Left lung (tissue), 4 donors: ENCODE measurements at regions not wholly inside any gene's neighbourhood (a gene's known extent, or its start where the extent isn't known, plus 50 kb on each side); places are given as distances from the start of the nearest gene placed in this dataset.

ENCODE experiments used
- ATAC-seq: fragments of 200-7000 bp; cut with Tn5 transposase; one replicate; pipeline ENCODE4 v1.9.1; 2020; ENCODE audit warnings: moderate library complexity
- DNase-seq, 4 donors: peaks; one replicate each; pipeline ENCODE4 v3.0.0-alpha.2; 2013 to 2020
- H3K27ac ChIP-seq, 2 donors: fragments of 200-600 bp; sonication (generic) in 1 of 2; one replicate each; pipeline versions ENCODE4 v1.5.0 to v1.8.0; 2020 to 2021
- H3K27me3 ChIP-seq, 2 donors: fragments of 200-600 bp; sonication (generic) in 1 of 2; one replicate each; pipeline versions ENCODE4 v1.5.0 to v1.8.0; 2020 to 2021
- H3K36me3 ChIP-seq, 2 donors: fragments of 200-600 bp; sonication (generic) in 1 of 2; one replicate each; pipeline versions ENCODE4 v1.5.0 to v1.8.0; 2020 to 2021
- H3K4me1 ChIP-seq, 2 donors: fragments of 200-600 bp; one replicate each; pipeline ENCODE4 v1.8.0; 2021
- H3K4me3 ChIP-seq, 2 donors: fragments of 200-600 bp; sonication (generic) in 1 of 2; one replicate each; pipeline versions ENCODE4 v1.5.0 to v1.8.0; 2020 to 2021; ENCODE audit warnings: mild to moderate bottlenecking in 1 of 2
- H3K9me3 ChIP-seq, 2 donors: fragments of 200-600 bp; sonication (generic) in 1 of 2; one replicate each; pipeline versions ENCODE4 v1.5.0 to v1.8.0; 2020 to 2021
- CTCF ChIP-seq, 2 donors: fragments of 200-600 bp; sonication (generic) in 1 of 2; IDR thresholded peaks; one replicate each; pipeline versions ENCODE4 v1.5.0 to v1.8.0; 2021; ENCODE audit warnings: antibody characterized with exemption in 2 of 2
- intact Hi-C, 2 donors: fragments of 100-400 bp; cut with DNase I; formaldehyde crosslinking; loops; one replicate each; pipeline versions ENCODE4 v1.11.2 to v1.14.2; 2022
- donor health status: DM: no; HTN: yes; CAD: no.
- donor health status: DM: no; HTN: no; CAD: no.

- no peak for DNase-seq
- no peaks in the 10 kb centered on the region for H3K27me3 ChIP-seq
- no peak for ATAC-seq
- H3K27ac ChIP-seq: no peak overlapping the region
- no peak overlapping the region for H3K4me3 ChIP-seq
- no peak for TF ChIP-seq CTCF (IDR thresholded peaks at IDR 0.05)
- H3K36me3 ChIP-seq: no peaks in the 10 kb centered on the region
- intact Hi-C loops: no loop called here
- H3K4me1 ChIP-seq: no peaks in the 10 kb centered on the region
- H3K9me3 ChIP-seq: no peaks in the 10 kb centered on the region
These were observed 210.1 kb upstream of the PELI2 start for GRCh38 chr14:55908106-55908505.

GRCh38 chr14:55909879-55910278 lies 208.3 kb upstream of the PELI2 start:
- intact Hi-C loops: no loop called here
- Histone ChIP-seq H3K4me1 (no peaks in the 10 kb centered on the region), H3K9me3 (no peaks in the 10 kb centered on the region), H3K36me3 (no peaks in the 10 kb centered on the region), H3K27ac (no peak overlapping the region), H3K4me3 (no peak overlapping the region), H3K27me3 (no peaks in the 10 kb centered on the region)
- no peak for TF ChIP-seq CTCF (IDR thresholded peaks at IDR 0.05)
- DNase-seq (no peak), ATAC-seq (no peak)

GRCh38 chr14:55910601-55911243 lies 207.5 kb upstream of the PELI2 start:
- no peak for TF ChIP-seq CTCF (IDR thresholded peaks at IDR 0.05)
- Histone ChIP-seq H3K27me3 (no peaks in the 10 kb centered on the region), H3K4me1 (no peaks in the 10 kb centered on the region), H3K36me3 (no peaks in the 10 kb centered on the region), H3K4me3 (no peak overlapping the region), H3K9me3 (no peaks in the 10 kb centered on the region), H3K27ac (no peak overlapping the region)
- DNase-seq: no peak
- intact Hi-C loops: no loop called here
- no peak for ATAC-seq

- Histone ChIP-seq H3K27me3 (no peaks in the 10 kb centered on the region), H3K4me1 (no peaks in the 10 kb centered on the region), H3K9me3 (no peaks in the 10 kb centered on the region), H3K4me3 (no peak overlapping the region), H3K36me3 (no peaks in the 10 kb centered on the region), H3K27ac (no peak overlapping the region)
- ATAC-seq: no peak
- intact Hi-C loops: no loop called here
- DNase-seq: no peak
- no peak for TF ChIP-seq CTCF (IDR thresholded peaks at IDR 0.05)
These were observed 206.4 kb upstream of the PELI2 start for GRCh38 chr14:55911776-55912175.

- Histone ChIP-seq H3K9me3 (no peaks in the 10 kb centered on the region), H3K27ac (no peak overlapping the region), H3K4me3 (no peak overlapping the region), H3K27me3 (no peaks in the 10 kb centered on the region), H3K36me3 (no peaks in the 10 kb centered on the region), H3K4me1 (no peaks in the 10 kb centered on the region)
- DNase-seq: no peak
- intact Hi-C loops: no loop called here
- no peak for TF ChIP-seq CTCF (IDR thresholded peaks at IDR 0.05)
- ATAC-seq: no peak
These were observed 205.9 kb upstream of the PELI2 start for GRCh38 chr14:55912344-55912743.
